Activated CD4-positive, CD25-positive, alpha-beta regulatory T cell treated with anti-CD3 and anti-CD28 coated beads, Interleukin-2, amount 50 U/mL, for 72 hours (primary cell): ENCODE measurements at regions not wholly inside any gene's neighbourhood (a gene's known extent, or its start where the extent isn't known, plus 50 kb on each side); places are given as distances from the start of the nearest gene placed in this dataset.

ENCODE experiments used
- DNase-seq: peaks from one replicate; pipeline ENCODE4 v3.0.0; 2021

DNA sequence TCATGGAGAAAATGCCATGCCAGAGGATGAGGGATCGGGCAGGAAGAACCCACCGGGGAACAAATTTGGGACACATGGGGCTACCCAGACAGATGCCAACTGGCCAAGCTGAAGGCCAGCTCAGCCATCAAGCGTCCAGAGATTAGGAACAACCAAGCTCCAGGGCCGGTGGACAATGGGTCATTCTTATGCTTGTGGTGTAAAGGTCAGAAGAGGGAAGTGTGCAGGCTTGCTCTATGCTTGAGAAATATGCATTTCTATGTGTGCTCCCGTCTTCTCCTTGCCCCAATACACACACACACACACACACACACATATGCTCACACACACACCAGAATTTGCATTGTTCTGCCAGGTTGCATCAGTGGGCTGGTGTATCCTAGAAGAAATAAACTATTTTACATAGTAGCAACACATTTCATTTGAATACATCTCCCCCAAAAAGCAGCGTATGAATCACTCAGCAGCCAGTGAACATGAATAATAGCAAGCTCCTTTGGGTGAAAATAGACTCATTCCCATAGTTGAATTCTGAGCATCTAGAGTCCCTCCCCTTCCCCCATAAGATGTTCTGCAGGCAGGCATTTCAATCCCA lies 201.9 kb upstream of the PPARGC1A start:
- no peak for DNase-seq

DNA sequence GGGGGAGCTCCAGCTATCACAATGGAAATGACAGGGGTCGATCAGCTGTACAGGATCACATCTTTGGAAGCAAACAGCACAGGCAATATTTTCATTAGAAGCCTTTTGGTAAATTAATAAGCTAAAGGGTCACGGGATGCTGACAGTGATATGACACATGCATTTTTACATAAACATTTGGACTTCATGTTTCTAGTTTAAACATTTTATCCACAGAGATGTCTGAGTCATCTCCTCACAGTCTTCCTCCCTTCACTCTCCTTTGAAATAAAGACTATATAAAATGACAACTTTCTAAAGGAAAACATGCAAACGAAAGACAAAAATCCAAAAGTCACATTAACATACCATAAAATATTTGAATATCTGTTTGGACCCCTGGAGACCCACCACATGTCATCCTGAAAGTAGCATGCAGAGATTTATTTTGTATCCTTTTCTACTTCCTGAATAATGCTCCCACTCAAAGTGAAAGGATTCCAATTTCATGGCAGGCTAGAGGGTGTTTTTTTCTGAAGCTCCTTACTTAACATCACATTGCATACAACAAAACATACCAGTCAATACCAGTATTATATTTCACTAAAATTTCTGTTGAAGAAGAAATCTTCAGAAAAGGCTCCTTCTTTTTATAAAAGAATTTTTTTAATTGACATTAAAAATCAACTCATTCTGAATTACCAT lies 200.1 kb upstream of the PPARGC1A start:
- no peak for DNase-seq

DNA sequence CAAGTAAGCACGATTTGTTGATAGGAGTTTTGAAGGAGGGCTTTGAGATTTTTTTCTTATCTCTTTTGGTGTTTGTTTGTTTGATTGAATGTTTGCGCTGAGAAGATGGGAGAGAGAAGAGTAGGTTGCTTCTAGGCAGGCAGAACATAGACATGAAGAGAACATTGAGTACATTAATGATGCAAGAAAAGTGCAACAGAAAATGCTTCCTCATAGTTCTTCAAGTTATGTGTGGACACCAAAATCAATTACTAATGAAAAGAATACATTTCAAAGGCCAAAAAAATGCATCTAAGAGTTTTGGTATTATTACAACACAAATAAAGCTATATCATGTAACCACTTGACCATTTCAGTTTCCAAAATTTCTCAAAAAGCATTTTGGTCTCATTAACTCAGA lies 191.0 kb upstream of the PPARGC1A start:
- DNase-seq: no peak

DNA sequence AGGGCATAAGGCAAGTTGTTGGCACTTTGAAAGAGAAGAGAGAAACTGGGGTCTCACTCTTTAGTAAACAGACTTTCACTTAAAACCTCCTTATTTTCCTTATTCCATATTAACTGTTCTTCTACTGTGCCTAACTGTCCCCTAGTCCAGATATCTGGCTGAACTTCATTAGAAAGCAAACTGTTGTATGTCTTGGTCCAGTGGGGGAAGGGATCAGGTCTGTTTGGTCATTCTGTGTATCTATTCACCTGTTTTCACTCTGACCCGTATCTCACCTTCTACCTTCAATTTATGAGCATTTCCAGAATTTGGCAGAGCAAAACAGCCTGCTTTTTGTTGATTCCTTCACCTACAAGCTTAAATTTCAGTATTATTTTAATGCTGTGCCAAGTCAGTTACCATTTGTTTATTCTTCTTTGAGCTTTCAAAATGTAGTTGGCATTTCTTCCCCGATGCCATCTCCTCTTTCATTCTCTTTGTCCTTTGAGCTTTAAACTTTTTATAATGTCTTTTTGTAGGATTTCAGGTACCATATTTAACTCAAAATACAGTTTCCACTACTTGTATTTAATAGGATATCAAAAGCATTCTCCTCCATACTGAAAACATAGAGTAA lies 188.6 kb upstream of the PPARGC1A start:
- DNase-seq: no peak

DNA sequence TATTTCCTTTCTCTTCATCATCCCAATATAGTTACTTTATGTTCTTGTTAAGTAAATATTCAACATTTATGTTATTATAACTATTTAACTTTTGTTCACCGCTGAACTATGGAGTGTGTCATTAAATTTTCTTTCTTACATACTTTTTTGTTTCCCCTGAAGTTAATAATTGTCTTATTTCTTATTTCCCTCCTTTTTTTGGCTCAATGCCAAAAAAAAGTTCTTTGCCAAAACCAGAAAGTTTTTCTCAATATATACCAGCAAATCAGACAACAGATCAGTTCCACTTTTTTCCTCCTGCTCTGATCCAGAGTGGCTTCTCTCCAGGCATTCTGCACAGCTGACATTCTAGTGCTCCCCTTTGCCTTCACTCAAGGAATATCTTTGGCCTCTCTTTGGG lies 187.0 kb upstream of the PPARGC1A start:
- DNase-seq: no peak

DNA sequence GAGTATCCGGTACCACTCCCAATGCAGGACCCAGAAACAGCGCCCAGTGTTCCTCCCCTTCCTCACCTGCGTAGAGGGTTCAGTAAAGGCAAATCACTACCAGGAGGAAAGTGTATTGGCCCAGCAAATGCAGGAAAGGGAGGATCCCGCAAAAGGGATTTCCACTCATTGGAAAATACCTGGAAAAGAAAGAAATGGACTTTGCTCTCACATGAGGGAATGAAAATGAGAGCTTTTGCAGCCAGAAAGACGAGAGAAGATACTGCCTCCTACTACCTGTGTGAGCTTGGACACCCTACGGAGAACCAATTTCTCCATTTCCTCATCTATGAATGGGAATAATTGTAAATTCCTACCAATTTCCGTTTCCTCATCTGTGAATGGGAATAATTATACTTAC lies 184.1 kb upstream of the PPARGC1A start:
- no peak for DNase-seq

DNA sequence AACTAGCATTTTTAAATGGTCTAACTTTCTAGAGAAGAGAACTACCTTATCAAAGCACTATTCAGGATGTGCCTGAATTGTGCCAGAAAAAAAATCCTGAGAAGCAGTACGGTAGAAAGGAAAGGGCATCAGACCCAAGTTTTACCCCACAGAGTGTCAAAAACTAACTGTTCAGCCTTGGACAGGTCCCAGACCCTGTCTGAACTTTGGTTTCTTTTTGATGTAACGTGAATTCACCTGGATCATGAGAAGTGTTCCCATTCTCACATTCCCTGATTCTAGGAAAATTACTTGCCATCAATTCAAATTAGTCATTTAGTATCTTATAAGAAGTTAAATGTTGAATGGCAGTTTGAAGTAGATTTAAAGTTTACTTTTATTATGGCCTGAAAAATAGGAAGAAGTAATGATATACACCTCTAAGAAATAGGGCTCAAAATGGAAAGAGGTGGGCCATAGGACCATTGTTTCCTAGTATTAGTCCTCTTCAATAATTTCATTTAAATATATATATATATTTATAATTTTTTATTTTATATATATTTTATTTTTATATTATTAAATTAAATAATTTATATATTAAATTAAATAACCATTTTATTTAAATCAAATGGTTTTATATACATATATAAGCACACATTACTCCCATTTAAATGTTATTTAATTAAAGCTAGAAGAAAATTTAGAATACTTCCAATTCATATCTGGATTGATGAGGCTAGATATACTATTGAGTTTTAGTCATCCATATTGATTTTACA lies 181.9 kb upstream of the PPARGC1A start:
- DNase-seq: no peak

DNA sequence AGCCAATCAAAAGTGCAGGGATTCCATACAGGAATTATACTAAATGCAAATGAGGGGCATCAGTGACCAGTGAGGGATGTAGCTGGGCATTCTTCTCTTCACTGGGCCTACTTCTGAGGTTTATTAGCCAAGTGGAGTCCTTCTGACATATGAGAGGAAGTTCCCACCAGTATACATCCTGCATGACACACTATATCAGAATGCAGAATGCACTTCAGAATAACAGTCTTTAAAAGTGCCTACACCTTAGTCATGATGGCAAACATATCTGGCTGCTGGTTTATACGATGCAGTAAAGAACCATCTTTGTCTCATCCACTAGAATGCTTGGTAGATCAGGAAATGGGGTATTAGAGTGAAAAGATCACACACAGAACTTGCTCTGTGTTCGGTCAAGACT lies 180.3 kb upstream of the PPARGC1A start:
- DNase-seq: no peak

DNA sequence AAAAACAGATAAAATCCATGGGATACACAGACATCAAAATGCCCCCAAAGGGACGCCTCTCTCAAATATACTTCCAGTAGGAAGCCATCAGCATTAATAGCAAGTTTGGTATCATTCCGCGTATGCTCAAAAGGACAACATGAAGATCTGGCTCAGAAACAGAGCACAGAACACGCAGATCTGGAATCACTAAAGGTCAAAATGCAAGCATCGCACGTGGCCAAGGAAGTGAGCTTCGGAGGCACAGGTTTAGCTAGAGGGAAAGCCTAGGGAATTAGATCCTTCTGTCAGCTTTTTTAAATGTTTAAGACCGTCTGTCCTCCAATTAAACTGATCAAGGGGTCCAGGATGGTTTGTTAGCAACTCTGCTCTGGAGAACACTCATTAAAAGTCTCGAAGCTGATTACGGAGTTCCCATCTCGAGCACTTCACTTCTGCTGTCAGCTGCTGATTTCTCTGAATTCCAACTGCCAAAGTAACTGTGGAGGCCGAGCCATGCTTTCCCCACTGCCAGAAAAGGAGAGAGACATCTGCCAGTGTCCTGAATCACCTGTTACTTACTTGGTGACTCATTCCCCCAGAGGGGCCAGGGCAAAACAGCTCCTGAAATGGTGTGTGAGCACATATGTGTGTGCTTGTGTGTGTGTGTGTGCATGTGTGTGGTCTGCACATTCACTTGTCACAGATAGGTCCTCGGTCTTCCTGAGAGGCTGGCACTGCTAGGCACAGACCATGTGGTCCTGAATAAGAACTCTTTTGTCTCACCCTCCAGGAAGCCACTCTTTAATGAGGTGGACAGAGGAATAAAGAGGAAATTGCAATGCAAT lies 177.7 kb upstream of the PPARGC1A start:
- DNase-seq: no peak

DNA sequence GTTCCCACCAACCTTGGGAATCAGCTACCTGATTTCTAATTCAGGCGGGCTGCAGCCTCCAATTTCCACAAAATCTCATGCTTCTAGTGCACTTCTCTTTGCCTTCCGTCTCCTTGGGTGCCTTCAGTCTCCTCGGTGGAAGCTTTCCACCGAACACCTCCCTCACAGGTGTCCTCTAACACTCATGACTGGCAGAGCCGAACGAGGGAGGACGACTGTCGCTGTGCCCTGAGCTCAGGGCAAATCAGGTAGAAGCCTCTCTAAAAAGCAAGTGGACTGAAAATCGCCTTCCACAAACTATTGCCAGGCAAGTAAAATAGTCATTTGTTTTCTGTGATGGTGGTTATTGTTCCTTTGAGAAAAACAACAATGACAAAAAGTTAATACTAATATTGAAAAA lies 176.1 kb upstream of the PPARGC1A start:
- DNase-seq: no peak

DNA sequence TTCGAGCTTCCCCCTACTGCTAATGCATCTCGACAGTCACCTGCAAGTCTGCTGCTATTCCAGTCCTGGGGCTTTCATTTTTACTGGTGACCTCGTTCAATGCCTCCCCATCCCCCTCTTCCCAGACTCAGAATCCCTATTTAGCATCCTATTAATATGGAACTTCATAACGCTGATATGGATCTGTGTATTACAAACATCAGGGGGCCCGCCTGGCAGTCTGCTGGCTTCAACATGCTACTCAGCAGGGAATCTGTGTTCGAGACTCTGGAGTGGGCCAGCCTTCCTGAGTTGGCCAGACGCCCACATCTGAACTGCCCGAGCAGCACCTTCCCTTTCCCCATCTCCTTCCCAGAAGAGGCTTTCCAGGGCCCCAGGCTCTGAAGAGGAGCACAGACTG lies 173.9 kb upstream of the PPARGC1A start:
- no peak for DNase-seq

DNA sequence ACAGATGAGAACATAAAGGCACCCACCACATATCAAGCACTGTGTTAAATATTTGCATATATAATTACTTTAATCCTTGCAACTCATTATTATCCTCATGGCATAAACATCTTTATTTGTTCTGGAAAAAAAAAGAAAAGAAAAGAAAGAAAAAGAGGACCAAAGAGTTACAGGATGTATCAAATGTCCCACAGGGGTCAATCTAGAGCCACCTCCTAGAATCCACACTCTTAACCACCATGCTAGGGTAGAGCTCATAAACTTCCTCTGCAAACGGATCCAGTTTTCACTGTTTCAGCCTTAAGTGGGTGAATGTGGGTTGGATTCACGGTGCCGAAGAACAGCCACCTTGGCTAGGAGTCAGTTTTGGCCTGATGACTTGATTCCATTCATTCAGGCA lies 171.1 kb upstream of the PPARGC1A start:
- no peak for DNase-seq

DNA sequence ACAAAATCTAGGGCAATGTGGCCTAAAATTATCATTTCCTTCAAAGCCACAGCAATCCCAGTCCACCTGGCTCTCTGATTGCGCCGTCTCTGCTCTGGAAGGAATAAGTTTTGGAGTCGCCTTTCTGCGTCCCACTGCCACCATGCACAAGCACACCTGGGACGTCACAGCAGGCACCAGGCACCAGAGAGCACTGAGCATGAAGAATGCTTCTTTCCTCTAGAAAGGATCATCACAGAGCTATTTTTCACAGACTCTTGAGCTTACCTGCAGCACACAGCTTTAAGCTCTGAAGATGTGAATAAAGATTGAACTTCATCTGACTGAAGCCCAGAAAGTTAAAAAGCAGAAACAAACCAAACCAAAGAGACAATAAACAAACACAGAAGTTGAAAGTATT lies 170.0 kb upstream of the PPARGC1A start:
- no peak for DNase-seq

DNA sequence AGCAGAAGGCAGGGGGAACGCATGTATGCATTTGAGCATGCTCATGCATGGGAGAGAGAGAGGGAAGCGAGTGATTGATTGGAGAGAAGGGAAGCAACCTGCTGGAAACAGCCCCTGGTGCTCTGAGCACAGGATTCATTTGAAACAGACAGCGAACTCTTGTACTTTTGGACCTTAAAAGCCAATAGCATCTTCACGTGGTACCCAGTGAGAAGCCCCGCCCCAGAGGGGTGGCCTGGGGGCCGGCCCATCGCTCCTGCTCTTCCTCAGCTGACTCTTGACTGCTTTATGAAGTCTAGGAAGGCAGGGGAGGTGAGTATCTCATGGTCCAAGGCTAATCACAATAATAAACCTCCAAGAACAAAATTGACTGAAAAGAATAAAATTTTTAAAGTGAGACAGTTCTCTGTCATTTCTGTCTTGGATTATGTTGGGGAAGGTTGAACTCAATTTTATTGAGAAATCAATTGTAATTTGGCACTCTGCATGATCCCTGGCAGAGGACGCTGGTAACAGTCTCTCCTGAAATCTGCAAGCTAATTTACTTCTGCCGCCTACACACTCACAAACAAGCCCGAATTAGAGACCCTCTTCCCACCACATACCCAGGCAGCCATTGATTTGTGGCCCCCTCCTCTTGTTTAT lies 168.2 kb upstream of the PPARGC1A start:
- no peak for DNase-seq

DNA sequence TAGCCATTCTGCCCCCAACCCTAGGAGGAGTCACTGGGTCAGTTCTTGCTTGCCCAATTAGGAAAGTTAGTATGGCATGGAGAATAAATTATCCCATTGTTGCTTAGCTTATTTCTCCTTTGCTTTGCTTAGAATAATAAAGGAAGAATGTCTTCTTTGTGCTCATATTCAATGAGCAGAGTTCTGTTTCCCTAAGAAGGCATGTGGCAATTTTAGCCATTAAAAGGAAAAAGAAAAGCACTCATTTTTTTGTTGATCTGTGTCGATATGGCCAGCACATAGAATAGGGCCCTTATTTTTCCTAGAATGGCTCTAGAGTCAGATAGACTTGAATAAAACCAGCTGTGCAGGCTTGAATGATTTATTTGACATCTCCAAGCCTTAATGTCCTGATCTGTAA lies 166.4 kb upstream of the PPARGC1A start:
- no peak for DNase-seq

DNA sequence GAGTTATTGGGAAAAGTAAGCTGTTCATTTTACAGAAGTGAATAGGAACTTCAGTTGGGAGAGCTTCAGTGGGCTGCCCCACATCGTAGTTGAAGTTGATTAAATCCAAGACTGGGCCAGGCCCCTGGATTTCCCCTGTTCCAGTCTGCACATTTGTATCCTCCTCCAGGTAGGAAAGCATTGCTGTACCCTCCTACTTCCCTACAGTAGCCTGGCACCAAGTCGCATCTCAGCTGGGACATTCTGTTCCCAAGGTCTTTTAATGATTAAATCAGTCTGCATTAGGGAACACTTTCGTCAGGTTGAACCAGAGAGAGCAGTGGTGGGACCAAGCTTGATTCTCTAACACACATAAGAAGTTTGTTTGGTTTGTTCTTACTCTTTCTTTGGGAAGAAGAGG lies 165.8 kb upstream of the PPARGC1A start:
- no peak for DNase-seq

DNA sequence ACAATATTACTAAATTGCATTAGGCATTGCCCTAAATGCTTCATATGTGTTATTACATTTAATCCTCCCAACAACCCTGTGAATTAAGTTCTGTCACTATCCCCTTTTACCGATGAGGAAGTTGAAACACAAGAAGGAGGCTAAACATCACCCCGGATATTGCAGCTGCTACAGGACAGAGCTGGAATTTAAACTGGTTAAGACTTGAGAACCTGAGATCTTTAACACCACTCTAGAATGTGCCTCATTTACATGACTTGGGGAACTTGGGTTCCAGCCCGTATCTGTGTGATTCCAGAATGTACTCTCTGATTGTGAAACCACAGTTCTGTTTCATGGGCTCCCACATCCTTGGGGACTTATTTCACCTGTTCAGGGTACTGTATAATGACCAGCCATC lies 165.1 kb upstream of the PPARGC1A start:
- DNase-seq: no peak

DNA sequence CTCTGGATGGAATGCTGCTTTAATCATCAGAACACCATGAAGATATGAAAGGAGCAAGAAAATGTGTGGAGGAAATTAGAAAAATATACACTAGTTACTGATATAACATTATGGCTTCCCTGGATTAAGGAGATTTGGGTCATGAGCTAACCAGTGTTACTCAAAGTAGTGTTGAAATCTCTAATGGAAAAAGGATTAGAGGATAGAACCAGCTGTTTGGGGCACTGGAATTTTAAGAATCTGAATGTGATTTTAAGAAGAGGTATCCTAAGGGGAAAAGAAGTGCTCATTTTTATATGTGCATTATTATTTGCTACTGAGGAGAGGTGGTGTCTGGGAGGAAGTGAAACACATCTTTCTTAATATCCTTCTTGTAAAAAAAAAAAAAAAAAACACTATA lies 164.1 kb upstream of the PPARGC1A start:
- DNase-seq: no peak

DNA sequence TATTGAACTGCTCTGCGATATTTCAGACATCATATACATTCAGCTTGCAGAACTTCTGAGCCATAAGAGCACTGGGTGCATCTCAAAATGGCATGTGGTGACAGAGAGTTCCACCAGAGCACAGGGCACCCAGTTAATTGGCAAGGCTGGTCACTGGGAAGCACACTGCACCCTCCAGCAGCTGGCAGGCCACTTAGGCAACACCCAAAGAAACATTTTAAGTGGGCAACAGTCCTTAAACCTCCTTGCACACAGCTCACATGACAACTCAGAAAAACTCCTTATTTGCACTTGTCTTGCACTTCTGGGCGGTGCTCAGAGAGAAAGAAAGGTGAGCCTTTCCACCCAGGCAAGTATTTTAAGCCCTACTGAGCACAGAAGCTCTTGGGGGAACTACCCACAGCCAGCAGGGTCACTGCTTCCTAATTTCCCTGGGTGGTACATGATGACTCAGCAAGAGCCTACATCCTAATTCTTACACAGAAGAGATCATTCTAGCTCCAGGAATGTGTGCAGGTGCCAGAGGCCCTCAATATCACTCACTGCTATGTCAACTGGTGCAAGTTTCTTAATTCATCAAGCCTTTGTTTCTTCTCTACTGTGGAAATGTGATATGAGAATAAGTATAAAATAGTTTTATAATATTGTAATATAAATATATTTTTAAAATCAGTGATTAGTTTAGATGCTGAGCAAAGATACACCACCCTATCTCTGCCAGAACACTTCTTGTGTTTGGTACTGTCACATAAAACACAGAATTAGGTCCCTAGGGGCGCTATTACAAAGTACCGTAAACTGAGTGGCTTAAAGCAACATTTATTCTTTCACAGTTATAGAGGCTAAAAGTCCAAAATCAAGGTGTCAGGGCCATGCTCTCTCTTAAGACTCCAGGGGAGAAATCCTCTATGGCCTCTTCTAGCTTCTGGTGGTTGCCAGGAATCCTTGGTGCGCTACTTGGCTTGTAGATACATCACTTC lies 155.1 kb upstream of the PPARGC1A start:
- DNase-seq: no peak

DNA sequence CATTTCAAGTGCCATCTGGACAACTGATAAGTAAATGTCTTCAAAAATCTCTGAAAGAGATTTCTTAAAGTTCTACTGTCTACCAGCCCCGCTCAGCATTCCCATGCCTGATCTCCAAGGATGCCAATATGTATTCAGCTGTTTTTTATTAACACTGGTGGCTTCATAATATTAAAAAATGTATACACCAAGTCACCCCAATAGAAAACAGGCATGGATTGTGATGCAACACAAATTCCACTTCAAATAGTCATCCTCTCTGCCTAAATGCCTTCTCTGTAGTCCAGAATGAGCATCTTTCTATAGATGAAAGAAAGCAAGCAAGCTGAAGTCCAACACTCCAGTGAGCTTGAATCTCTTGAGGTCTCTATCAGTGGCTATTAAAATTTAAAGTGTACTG lies 152.2 kb upstream of the PPARGC1A start:
- DNase-seq: no peak

DNA sequence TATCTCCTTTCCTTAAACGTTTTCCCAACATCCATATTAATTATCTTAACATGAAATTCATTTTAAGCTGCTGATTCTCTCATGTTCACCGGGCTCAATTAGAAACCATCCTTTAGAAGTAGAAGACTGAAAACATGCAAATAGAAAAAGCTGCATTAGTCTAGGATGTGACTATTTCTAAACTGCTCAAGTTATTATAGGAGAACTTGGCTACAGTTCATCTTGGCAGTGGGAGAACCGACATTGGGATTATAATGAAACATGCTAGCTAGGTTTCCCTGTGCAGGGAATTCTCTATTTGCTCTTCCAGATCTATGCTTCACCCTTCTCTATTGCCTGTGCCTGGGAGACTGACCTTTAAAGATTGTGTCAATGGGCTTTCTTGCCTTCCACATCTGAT lies 151.0 kb upstream of the PPARGC1A start:
- DNase-seq: no peak
